Neural progenitor cell (in vitro differentiated cells): ENCODE measurements at regions not wholly inside any gene's neighbourhood (a gene's known extent, or its start where the extent isn't known, plus 50 kb on each side); places are given as distances from the start of the nearest gene placed in this dataset.
"Not testable (repeated sequence)": the region's sequence is repeated elsewhere in the genome, so short reads cannot be mapped to it uniquely, and the experiment has no call there.

Source experiments
- EZH2phosphoT487 ChIP-seq: fragments of 200-600 bp; sonication (generic); IDR thresholded peaks from 2 replicates; pipeline ENCODE4 v1.6.1; 2017; ENCODE audit warnings: antibody characterized with exemption
- TF ChIP-seq, protein P1 (sequence below): fragments of 200-600 bp; sonication (generic); IDR thresholded peaks from 2 replicates; pipeline ENCODE4 v1.5.1; 2017; ENCODE audit warnings: antibody characterized with exemption, mild to moderate bottlenecking

DNA sequence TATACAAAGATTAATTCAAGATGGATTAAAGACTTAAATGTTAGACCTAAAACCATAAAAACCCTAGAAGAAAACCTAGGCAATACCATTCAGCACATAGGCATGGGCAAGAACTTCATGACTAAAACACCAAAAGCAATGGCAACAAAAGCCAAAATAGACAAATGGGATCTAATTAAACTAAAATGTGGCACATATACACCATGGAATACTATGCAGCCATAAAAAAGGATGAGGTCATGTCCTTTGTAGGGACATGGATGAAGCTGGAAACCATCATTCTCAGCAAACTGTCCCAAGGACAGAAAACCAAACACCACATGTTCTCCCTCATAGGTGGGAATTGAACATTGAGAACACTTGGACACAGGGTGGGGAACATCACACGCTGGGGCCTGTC lies 133.4 kb upstream of the APOOL start:
- TF ChIP-seq, protein P1, sequence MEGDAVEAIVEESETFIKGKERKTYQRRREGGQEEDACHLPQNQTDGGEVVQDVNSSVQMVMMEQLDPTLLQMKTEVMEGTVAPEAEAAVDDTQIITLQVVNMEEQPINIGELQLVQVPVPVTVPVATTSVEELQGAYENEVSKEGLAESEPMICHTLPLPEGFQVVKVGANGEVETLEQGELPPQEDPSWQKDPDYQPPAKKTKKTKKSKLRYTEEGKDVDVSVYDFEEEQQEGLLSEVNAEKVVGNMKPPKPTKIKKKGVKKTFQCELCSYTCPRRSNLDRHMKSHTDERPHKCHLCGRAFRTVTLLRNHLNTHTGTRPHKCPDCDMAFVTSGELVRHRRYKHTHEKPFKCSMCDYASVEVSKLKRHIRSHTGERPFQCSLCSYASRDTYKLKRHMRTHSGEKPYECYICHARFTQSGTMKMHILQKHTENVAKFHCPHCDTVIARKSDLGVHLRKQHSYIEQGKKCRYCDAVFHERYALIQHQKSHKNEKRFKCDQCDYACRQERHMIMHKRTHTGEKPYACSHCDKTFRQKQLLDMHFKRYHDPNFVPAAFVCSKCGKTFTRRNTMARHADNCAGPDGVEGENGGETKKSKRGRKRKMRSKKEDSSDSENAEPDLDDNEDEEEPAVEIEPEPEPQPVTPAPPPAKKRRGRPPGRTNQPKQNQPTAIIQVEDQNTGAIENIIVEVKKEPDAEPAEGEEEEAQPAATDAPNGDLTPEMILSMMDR = not testable (repeated sequence)
- not testable (repeated sequence) for TF ChIP-seq EZH2phosphoT487
